ENCODE measurements at regions not wholly inside any gene's neighbourhood (a gene's known extent, or its start where the extent isn't known, plus 50 kb on each side); places are given as distances from the start of the nearest gene placed in this dataset.
"Not testable (repeated sequence)": the region's sequence is repeated elsewhere in the genome, so short reads cannot be mapped to it uniquely, and the experiment has no call there.

DNA sequence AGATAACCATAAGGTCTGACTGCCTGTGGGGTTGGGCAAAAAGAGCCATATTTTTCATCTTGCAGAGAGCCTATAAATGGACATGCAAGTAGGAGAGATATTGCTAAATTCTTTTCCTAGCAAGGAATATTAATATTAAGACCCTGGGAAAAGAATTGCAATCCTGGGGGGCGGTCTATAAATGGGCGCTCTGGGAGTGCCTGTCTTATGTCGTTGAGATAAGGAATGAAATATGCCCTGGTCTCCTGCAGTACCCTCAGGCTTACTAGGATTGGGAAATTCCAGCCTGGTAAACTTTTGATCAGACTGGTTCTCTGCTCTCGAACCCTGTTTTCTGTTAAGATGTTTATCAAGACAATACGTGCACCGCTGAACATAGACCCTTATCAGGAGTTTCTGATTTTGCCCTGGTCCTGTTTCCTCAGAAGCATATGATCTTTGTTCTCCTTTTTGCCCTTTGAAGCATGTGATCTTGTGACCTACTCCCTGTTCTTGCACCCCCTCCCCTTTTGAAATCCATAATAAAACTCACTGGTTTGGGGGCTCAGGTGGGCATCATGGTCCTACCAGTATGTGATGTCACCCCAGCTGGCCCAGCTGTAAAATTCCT, 1458.3 kb downstream of the PCDH9 start:
- not testable (repeated sequence) for TF ChIP-seq POLR2A (IDR thresholded peaks at IDR 0.05)
- TF ChIP-seq, protein P1, sequence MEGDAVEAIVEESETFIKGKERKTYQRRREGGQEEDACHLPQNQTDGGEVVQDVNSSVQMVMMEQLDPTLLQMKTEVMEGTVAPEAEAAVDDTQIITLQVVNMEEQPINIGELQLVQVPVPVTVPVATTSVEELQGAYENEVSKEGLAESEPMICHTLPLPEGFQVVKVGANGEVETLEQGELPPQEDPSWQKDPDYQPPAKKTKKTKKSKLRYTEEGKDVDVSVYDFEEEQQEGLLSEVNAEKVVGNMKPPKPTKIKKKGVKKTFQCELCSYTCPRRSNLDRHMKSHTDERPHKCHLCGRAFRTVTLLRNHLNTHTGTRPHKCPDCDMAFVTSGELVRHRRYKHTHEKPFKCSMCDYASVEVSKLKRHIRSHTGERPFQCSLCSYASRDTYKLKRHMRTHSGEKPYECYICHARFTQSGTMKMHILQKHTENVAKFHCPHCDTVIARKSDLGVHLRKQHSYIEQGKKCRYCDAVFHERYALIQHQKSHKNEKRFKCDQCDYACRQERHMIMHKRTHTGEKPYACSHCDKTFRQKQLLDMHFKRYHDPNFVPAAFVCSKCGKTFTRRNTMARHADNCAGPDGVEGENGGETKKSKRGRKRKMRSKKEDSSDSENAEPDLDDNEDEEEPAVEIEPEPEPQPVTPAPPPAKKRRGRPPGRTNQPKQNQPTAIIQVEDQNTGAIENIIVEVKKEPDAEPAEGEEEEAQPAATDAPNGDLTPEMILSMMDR (IDR thresholded peaks at IDR 0.05), result not testable (repeated sequence)
